Activated naive CD8-positive, alpha-beta T cell treated with anti-CD3 and anti-CD28 coated beads for 36 hours (primary cell): ENCODE measurements at regions not wholly inside any gene's neighbourhood (a gene's known extent, or its start where the extent isn't known, plus 50 kb on each side); places are given as distances from the start of the nearest gene placed in this dataset.

Experiments
- DNase-seq: peaks from one replicate; pipeline ENCODE4 v3.0.0; 2021
- H3K27ac Mint-ChIP-seq: one replicate; pipeline ENCODE4 v1.8.0; 2022; ENCODE audit warnings: mild to moderate bottlenecking, moderate library complexity, mixed read lengths
- H3K27me3 Mint-ChIP-seq: one replicate; pipeline ENCODE4 v1.8.0; 2022; ENCODE audit warnings: mild to moderate bottlenecking, mixed read lengths
- H3K36me3 Mint-ChIP-seq: one replicate; pipeline ENCODE4 v1.8.0; 2021; ENCODE audit warnings: mild to moderate bottlenecking, mixed read lengths
- H3K4me1 Mint-ChIP-seq: one replicate; pipeline ENCODE4 v1.8.0; 2021; ENCODE audit warnings: mixed read lengths
- H3K4me3 Mint-ChIP-seq: one replicate; pipeline ENCODE4 v1.8.0; 2022; ENCODE audit warnings: mild to moderate bottlenecking, moderate library complexity, mixed read lengths
- H3K9me3 Mint-ChIP-seq: one replicate; pipeline ENCODE4 v1.8.0; 2022; ENCODE audit warnings: mixed read lengths

DNA sequence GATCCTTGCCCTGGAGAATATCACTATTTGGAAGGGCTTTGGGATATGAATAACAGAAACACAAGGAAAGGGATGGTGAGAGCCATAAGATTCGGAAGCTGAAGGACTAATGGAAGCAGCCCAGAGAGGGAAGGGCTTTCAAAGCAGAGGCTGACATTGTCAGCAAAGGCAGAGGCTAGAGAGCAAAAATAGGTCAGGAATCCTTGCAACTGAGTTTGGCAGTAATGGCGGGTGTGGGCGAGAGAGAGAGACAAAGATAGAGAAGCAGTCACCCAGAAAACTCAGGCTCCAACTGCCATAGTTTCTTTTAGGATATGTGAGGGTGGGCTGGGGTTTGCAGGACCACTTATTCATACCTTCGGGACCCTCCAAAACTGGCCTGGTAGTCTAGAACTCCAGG, 248.6 kb downstream of the OPA1 start:
- H3K4me1 Mint-ChIP-seq = no peaks in the 10 kb centered on the region

DNA sequence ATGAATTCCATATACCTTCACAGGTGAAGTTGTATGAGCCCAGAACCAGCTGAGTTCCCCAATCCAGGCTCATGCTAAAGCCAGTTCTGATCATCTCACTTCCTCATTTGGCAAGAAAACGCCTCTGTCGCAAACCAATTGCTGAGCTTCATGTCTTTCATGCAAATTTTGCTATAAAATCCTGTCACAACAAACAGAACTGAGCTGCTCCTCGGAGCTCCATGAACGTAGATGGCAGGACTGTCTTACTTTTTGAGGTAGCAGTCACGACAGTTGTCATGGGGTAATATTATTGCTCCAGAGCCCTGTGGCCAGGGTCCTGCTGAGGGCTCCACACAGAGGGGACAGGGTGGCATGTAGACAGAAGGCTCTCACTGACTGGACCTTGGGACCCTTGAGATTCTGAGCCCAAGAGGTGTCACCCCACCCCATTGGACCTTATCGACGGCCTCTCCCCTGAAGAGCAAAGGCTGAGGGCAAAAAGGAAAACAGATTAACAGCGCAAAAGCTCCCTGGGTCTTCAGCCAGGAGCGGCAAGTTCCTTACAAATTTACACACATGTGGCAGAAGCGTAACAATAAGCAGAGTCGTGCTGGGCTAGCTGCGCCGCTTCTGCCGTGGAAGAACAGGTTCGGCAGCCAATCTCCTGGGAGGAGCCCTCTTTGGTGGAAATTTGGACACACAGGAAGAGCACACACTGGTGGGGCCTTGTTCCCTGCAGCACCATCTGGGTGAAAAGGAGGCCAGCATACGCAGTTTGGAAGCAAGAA, 249.2 kb downstream of the OPA1 start:
- no peak overlapping the region for H3K27ac Mint-ChIP-seq
- no peaks in the 10 kb centered on the region for H3K9me3 Mint-ChIP-seq
- H3K4me3 Mint-ChIP-seq = no peak overlapping the region
- no peaks in the 10 kb centered on the region for H3K36me3 Mint-ChIP-seq
- H3K27me3 Mint-ChIP-seq = peaks cover 31% of the 10 kb centered on the region
- no peaks in the 10 kb centered on the region for H3K4me1 Mint-ChIP-seq
- no peak for DNase-seq

More for the DNA sequence above, 248.6 kb downstream of the OPA1 start:
- Mint-ChIP-seq H3K9me3 (no peaks in the 10 kb centered on the region), H3K27ac (no peak overlapping the region), H3K27me3 (peaks cover 27% of the 10 kb centered on the region), H3K4me3 (no peak overlapping the region), H3K36me3 (no peaks in the 10 kb centered on the region)
- no peak for DNase-seq

DNA sequence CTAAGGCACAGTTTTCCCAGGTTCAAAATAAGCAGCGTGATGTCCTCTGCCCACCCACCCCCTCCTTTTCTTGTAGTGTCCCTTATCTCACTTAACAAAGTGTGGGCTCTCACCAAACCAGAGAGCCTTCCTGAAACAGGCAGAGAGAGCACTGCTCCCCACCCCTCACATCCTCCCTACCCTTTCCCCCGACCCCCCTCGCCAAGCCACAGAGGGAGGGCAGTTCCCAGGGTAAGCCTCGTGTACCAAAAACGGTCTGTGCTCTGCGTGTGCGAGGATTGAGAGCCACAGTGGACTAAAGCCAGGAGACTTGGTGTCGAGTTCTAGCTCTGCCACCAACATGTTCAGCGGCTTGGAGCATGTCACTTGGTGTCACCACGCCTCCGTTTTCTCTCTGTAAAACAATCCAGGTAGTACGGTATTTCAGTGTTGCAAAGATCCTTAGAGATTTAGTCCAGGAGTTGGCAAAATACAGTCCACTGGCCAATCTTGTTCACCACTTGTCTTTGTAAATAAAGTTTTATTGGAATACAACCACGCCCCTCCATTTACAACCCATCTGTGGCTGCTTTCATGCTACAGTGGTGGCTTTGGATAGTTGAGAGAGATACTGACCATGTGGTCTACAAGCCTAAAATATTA, 249.9 kb downstream of the OPA1 start:
- Mint-ChIP-seq H3K36me3 (no peaks in the 10 kb centered on the region), H3K4me3 (no peak overlapping the region)

DNA sequence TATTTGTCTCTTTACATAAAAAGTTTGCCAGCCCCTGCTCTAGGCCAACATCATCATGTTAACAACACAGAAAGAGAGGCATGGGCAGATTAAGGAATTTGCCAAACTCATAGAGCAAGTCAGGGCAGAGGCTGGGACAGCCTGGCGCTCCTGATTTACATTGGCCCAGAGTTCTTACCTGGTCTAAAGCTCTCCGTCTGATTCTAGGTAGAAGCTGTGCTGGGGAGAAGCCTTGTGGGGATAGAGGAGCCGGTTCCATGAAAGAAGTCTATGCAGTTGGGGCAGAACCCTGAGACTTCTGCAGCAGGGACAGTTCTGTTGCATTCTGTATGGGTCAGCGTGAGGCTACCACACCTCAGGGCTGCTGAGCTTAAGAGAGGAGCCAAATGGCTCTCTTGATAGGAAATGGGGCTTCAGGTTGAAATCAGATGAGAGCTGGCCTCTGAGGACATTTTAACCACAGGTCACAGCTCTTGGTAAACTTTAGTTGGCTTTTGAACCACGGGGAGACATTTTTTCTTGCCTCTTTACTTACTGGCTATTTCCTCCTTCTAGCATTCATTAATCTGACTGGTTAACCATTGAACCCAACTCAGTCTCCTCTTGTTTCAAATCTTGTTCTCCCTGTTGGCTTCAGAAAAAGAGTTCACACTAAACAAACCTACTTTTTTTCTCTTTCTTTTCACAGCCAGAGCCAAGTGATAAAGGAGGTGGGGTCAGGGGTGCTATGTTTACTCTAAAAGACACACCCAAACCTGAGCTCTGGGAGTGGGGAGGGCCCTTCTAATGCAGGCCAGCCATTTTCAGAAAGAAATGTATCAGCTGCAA, 250.7 kb downstream of the OPA1 start:
- no peaks in the 10 kb centered on the region for H3K36me3 Mint-ChIP-seq

More for the DNA sequence above, 249.9 kb downstream of the OPA1 start:
- Mint-ChIP-seq H3K27ac (no peak overlapping the region), H3K27me3 (peaks cover 31% of the 10 kb centered on the region), H3K9me3 (no peaks in the 10 kb centered on the region), H3K4me1 (no peaks in the 10 kb centered on the region)
- no peak for DNase-seq

DNA sequence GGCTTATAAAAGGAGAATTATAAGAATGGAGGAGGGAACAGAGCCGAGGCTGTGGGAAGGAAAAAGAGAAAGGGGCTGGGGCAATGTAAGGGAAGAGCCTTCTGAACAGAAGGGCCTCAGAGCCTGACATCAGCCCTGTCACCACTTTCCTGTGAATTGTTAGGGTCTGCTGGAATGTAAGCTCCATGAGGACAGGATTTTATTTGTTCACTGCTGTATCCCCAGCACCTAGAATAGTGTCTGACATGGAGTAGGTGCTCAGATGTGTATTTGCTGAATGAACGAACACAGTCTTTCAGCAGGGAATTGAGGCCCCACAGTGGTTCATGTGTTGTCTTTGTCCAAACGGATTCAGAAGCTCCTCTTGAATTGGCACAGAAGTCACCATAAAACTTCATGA, 251.5 kb downstream of the OPA1 start:
- no peak for DNase-seq
- Mint-ChIP-seq H3K4me1 (no peaks in the 10 kb centered on the region), H3K4me3 (no peak overlapping the region), H3K9me3 (no peaks in the 10 kb centered on the region), H3K27me3 (peaks cover 31% of the 10 kb centered on the region), H3K27ac (no peak overlapping the region), H3K36me3 (no peaks in the 10 kb centered on the region)

More for the DNA sequence above, 250.7 kb downstream of the OPA1 start:
- no peak overlapping the region for H3K27ac Mint-ChIP-seq
- peaks cover 31% of the 10 kb centered on the region for H3K27me3 Mint-ChIP-seq
- DNase-seq = no peak
- H3K9me3 Mint-ChIP-seq = no peaks in the 10 kb centered on the region
- no peak overlapping the region for H3K4me3 Mint-ChIP-seq
- H3K4me1 Mint-ChIP-seq = no peaks in the 10 kb centered on the region

DNA sequence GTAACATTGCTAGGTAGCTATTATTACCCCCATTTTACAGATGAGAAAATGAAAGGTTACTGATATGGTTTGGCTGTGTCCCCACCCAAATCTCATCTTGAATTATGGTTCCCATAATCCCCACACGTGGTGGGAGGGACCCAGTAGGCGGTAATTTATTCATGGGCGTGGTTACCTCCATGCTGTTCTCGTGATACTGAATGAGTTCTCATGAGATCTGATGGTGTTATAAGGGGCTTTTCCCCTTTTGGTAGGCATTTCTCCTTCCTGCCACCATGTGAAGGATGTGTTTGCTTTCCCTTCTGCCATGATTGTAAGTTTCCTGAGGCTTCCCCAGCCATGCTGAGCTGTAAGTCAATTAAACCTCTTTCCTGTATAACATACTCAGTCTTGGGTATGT, 252.1 kb downstream of the OPA1 start:
- Mint-ChIP-seq H3K4me1 (no peaks in the 10 kb centered on the region), H3K4me3 (no peak overlapping the region), H3K27me3 (peaks cover 31% of the 10 kb centered on the region), H3K27ac (no peak overlapping the region), H3K36me3 (no peaks in the 10 kb centered on the region), H3K9me3 (no peaks in the 10 kb centered on the region)
- no peak for DNase-seq

DNA sequence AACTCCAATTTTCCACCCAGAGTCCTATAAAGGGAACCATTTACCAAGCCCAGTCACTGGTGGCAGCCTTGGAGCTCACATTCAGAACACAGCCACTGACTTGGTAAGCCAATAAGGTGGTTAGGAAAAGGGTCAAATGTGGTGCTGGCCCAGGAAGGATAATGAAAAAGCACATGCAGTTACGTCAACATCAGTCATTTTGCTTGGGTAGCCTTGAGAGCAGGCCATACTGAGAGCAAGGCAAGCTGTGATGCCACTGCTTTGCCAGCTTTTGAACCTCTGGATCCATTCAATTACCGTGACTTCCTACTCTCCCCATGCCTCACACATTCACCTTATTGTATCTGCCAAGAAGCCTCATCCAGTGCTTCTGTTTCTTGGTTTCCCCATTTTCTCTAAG, 253.6 kb downstream of the OPA1 start:
- no peaks in the 10 kb centered on the region for H3K4me1 Mint-ChIP-seq
- peaks cover 19% of the 10 kb centered on the region for H3K27me3 Mint-ChIP-seq
- H3K9me3 Mint-ChIP-seq = no peaks in the 10 kb centered on the region
- no peak overlapping the region for H3K27ac Mint-ChIP-seq
- no peak overlapping the region for H3K4me3 Mint-ChIP-seq
- H3K36me3 Mint-ChIP-seq = no peaks in the 10 kb centered on the region
- no peak for DNase-seq

DNA sequence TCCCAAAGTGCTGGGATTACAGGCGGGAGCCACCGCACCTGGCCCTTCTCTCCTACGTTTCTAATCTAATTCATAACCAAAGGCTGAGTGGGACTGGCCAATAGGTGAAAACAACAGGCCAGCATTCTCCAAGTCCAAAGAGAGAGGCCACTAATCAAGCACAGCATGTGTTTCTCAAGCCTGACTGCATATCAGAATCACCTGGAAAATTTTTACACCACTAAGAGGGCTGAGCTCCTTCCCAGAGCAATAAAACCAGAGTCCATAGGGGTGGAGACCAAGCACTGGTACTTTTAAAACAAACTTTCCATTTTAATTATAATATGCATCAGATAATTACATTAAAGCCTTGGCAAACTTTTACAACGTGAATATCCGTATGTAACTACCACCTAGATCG, 254.4 kb downstream of the OPA1 start:
- H3K4me3 Mint-ChIP-seq = no peak overlapping the region
- H3K9me3 Mint-ChIP-seq = no peaks in the 10 kb centered on the region
- H3K27me3 Mint-ChIP-seq = peaks cover 17% of the 10 kb centered on the region
- no peaks in the 10 kb centered on the region for H3K4me1 Mint-ChIP-seq
- no peaks in the 10 kb centered on the region for H3K36me3 Mint-ChIP-seq
- no peak overlapping the region for H3K27ac Mint-ChIP-seq
- no peak for DNase-seq

DNA sequence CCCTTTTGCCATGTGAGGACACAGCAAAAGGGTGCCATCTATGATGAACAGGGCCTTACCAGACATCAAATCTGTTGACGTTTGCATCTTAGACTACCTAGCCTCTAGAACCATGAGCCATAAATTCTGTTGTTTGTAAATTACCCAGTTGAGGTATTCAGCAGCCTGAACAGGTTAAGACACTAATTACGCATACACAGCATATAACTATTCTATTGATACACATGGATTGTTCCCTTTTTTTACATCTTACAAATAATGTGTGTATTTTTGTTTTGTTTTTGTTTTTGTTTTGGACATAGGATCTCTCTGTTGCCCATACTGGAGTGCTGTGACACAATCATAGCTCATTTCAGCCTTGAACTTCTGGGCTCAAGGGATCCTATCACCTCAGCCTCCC, 255.5 kb downstream of the OPA1 start:
- peaks cover 12% of the 10 kb centered on the region for H3K27me3 Mint-ChIP-seq
- H3K27ac Mint-ChIP-seq = no peak overlapping the region
- H3K36me3 Mint-ChIP-seq = no peaks in the 10 kb centered on the region
- no peak for DNase-seq
- no peak overlapping the region for H3K4me3 Mint-ChIP-seq
- H3K4me1 Mint-ChIP-seq = no peaks in the 10 kb centered on the region
- no peaks in the 10 kb centered on the region for H3K9me3 Mint-ChIP-seq

DNA sequence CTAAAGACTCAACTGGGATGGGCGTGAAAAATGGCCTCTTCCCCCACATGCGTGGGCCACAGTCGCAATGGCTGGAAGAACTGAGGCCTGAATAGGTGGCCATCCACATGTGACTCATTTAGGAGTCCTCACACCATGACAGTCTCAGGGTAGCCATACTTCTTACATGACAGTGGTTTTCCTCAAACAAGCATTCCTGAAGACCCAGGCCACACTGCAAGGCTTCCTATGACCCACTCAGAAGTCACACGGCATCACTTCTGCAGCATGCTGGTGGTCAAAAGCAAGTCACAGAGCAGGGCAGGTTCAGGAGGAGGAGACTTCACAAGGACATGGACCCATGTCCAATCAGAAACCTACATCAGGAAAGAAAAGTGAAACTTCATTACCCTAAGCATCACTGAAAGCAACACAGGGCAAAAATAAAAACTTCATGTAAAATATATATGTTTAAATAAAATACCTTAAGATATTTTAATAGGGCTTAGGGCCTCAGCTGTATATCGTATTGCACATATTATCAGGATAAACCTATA, 257.1 kb downstream of the OPA1 start:
- no peak overlapping the region for H3K27ac Mint-ChIP-seq
- no peaks in the 10 kb centered on the region for H3K4me1 Mint-ChIP-seq
- DNase-seq = no peak
- H3K36me3 Mint-ChIP-seq = no peaks in the 10 kb centered on the region
- no peaks in the 10 kb centered on the region for H3K9me3 Mint-ChIP-seq
- peaks cover 11% of the 10 kb centered on the region for H3K27me3 Mint-ChIP-seq
- H3K4me3 Mint-ChIP-seq = no peak overlapping the region

DNA sequence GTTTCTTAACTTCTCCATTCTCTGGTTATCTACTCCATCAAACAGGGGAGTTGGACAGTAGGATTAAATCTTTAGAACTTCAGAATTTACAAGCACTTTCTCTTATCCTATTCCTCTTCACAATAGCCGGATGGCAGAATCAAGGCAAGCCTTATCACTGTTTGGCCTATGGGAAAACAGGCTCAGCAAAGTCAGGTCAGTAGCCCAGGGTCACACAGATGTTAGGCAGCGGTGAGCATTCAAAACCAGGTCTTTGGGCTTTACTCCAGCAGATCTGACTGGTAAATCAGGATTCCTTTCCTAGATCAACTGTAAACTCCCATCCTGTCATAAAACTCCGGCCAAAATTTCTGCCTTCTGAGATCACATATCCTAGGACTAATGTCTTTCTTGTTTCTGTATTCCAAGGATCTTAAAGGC, 258.4 kb downstream of the OPA1 start:
- H3K4me1 Mint-ChIP-seq = no peaks in the 10 kb centered on the region
- H3K27ac Mint-ChIP-seq = no peak overlapping the region
- peaks cover 8% of the 10 kb centered on the region for H3K27me3 Mint-ChIP-seq
- no peaks in the 10 kb centered on the region for H3K9me3 Mint-ChIP-seq
- H3K36me3 Mint-ChIP-seq = no peaks in the 10 kb centered on the region
- H3K4me3 Mint-ChIP-seq = no peak overlapping the region
- no peak for DNase-seq

DNA sequence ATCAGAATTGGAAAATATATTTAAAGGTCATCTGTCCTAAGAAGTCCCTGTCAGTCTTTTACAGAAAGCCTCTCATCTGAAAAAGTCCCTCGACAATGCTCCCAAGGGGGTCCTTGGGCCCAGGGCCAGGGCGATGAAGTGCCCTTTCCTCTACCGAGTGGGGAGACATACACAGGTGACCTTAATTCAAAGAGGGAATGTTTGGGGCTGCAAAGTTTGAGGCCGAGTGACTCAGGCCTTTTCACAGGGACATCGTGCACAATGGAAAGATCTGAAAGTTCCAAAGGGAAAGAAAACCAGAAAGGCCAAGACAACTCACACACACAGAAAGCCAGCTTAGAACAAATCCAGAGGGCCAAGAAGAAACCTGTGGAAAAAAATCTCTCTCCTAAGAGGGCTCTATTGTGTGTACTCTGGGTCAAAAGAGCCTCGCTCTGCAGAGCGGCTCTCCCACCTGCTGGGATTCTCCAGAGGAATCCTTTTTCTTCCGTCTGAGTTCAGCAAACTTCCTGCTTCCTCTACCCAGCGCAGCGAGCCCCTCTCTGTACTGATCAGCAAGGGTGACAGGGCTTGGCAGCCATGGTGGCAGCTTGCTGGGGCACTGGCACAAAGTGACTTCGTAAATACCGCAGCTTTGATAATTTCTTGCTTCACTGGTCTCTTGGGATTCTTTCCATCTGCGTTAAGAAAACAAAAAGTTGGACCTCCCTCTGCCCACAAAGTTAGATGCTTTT, 259.1 kb downstream of the OPA1 start:
- no peaks in the 10 kb centered on the region for H3K36me3 Mint-ChIP-seq
- H3K4me1 Mint-ChIP-seq = no peaks in the 10 kb centered on the region
- no peaks in the 10 kb centered on the region for H3K9me3 Mint-ChIP-seq
- DNase-seq = no peak
- H3K27ac Mint-ChIP-seq = no peak overlapping the region
- H3K4me3 Mint-ChIP-seq = no peak overlapping the region
- peaks cover 3% of the 10 kb centered on the region for H3K27me3 Mint-ChIP-seq

DNA sequence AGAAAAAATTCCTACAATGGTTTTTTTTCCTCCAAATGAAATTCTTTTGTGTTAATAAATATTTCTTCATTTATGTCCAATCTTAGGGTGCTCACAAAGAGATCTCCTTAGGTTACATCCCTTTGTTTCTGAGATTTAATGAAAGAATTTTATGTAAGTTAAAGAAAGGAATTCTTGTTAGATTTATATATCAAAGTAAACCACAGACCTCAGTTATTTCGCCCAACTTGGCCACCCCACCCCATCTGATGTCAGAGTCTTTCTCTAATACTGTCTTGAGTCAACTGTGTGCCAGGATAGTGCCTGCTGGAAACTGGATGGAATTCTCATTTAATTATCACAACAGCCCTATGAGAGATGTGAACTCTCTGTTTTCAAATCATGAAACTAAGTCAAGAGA, 259.9 kb downstream of the OPA1 start:
- H3K27me3 Mint-ChIP-seq = peaks cover 3% of the 10 kb centered on the region
- no peaks in the 10 kb centered on the region for H3K36me3 Mint-ChIP-seq
- H3K9me3 Mint-ChIP-seq = no peaks in the 10 kb centered on the region
- H3K4me3 Mint-ChIP-seq = no peak overlapping the region
- no peaks in the 10 kb centered on the region for H3K4me1 Mint-ChIP-seq
- H3K27ac Mint-ChIP-seq = no peak overlapping the region
- no peak for DNase-seq

DNA sequence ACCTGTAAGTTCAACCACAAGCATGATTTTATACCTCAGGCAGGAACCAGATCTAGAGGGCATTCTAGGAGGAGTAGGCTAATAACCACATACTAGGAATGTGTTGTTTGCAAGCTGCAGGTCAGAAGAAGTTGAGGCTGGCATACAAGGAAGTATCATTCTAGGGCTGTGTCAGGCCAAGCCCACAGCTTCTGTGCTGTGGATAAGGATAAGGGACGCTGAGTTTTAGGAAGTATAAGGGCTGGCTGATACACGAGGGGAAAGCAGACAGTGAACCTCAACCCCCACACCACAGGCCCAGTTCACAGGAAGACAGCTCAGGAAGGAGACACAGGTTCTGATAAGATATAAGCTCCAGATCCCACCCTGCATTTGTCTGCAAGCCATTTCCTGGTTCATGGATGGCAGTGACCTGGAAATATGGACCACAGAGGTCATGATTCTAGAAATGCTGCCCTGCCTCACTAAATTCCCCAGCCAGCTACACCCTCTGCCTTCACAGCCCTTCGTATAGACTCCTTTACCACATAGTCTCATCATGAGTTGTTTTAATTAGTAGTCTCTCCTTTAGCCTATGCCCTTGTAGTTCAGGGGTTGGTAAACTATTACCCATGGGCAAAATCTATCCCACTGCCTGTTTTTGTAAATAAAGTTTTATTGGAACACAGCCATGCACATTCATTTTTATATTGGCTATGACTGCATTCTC, 260.7 kb downstream of the OPA1 start:
- H3K36me3 Mint-ChIP-seq = no peaks in the 10 kb centered on the region
- no peak overlapping the region for H3K4me3 Mint-ChIP-seq
- H3K27ac Mint-ChIP-seq = no peak overlapping the region
- DNase-seq = no peak
- H3K9me3 Mint-ChIP-seq = no peaks in the 10 kb centered on the region
- peaks cover 3% of the 10 kb centered on the region for H3K27me3 Mint-ChIP-seq
- no peaks in the 10 kb centered on the region for H3K4me1 Mint-ChIP-seq
